GM19328 (cell line): ENCODE measurements at regions not wholly inside any gene's neighbourhood (a gene's known extent, or its start where the extent isn't known, plus 50 kb on each side); places are given as distances from the start of the nearest gene placed in this dataset.
"Not testable (repeated sequence)": the region's sequence is repeated elsewhere in the genome, so short reads cannot be mapped to it uniquely, and the experiment has no call there.

ENCODE experiments used
- ATAC-seq: cut with Tn5 transposase; IDR thresholded peaks from one replicate; pipeline ENCODE4 v1.9.1; 2021; ENCODE audit warnings: mild to moderate bottlenecking, moderate library complexity; ENCODE audit not compliant: unreplicated experiment

DNA sequence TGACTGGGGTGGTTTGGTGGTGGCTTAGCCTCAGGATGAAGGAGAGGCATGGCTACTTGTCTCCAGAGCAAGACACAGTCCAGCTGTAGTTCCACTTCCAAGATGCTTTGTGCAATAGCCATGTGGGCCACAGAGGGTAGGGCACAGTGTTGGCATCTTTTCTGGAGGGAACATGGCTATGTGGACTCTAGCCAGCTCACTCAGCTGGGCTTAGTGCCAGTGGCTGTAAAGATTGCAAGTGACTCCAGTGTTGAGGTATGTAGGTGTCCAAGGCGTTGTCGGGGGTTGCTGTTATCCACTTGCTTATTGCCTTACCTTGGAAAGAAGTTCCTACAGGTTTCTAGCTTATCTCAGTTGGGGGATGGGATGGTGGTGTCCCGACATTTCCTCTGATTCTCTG lies 233.4 kb downstream of the CD109 start:
- ATAC-seq = no peak

DNA sequence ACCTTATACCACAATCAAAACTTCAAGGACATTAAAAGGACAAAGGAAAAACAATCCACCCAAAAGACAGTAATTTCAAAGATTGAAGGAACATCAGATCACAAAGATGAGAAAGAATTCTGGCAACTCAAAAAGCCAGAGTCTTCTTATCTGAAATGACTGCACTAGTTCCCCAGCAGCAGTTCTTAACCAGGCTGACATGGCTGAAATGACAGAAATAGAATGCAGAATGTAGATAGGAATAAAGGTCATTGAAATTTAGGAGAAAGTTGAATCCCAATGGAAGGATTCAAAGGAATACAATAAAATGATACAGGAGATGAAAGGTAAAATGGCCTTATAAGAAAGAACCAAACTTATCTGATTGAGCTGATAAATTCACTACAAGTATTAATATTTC lies 231.4 kb downstream of the CD109 start:
- no peak for ATAC-seq

DNA sequence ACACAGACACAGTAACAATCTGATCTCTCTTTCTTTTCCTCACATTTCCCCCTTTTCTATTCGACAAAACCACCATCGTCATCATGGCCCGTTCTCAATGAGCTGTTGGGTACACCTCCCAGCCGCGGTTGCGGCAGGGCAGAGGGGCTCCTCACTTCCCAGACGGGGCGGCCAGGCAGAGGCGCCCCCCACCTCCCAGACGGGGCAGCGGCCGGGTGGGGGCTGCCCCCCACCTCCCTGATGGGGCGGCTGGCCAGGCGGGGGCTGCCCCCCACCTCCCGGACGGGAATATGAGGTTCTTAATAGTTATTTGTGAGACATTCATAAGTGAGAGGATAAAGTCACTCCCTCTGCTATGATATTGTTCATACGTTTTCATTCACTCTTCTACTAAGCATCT lies 229.7 kb downstream of the CD109 start:
- not testable (repeated sequence) for ATAC-seq

DNA sequence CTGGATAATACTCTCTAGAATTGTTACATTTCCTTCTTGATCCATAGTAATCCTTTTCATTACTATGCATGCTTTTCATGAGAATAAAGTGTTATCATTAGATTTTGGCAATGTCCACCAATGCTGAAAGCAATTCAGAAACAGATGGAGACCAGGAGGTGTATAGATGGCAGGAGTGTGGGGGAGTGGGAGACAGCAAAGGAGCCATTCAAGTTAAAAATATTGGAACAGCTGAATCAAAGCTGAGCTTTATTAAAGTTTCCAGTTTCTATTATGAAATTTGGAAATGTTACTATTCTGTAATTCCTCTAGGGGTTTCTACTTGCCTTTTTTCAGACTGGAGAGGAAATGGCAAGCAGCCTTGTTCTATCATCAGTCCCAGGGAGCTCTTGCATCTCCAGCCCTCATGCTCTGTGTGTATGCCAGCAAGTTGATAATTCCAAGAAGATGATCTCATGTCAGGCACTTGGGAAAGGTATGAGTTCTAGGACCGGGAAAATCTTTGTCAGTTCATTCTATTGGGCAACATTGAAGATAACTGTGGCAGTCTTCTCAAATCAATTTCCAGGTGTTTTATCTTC lies 228.0 kb downstream of the CD109 start:
- no peak for ATAC-seq

DNA sequence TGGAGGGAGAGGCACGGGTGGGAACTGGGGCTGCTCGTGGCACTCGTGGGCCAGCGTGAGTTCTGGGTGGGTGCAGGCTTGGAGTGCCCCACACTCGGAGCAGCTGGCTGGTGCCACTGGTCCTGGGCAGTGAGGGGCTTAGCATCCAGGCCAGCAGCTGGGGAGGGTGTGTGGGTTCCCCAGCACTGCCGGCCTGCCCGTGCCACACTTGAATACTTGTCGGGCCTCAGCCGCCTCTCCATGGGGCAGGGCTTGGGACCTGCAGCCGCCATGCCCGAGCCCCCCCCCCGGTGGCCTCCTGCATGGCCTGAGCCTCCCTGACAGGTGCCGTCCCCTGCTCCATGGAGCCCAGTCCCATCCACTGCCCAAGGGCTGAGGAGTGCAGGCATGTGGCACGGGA lies 207.2 kb downstream of the CD109 start:
- no peak for ATAC-seq

DNA sequence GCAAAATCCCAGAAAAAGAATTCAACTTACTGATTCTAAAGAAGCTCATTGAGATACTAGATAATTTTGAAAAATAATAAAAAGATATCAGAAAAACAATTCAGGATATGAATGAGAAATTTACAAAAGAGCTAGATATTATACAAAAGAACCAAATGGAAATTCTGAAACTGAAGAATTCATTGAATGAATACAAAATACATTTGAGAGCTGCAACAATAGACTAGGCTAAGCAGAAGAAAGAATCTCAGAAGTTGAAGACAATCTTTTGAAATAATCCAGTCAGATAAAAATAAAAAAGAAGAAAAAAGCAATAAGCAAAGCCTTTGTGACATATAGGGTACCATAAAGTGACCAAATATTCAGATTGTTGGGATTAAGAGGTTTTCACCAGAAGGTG lies 206.0 kb downstream of the CD109 start:
- no peak for ATAC-seq

DNA sequence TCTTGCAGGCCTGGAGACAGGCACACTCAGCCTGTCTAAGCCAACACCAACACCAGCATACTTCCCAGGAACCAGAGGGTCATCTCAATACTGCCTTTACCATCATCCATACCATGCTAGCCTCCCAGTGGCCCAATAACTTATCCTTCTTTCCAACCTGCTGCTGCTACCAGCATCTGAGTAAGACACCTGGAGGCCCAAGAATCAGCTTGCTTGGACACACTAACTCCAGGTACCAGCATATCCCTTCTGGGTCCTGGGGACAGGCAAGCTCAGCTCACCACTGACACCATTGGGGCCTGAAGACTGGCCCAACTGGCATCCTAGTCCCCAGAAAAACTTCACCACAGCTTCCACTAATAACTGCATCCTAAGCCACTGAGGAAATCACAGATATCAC lies 205.3 kb downstream of the CD109 start:
- ATAC-seq = no peak

DNA sequence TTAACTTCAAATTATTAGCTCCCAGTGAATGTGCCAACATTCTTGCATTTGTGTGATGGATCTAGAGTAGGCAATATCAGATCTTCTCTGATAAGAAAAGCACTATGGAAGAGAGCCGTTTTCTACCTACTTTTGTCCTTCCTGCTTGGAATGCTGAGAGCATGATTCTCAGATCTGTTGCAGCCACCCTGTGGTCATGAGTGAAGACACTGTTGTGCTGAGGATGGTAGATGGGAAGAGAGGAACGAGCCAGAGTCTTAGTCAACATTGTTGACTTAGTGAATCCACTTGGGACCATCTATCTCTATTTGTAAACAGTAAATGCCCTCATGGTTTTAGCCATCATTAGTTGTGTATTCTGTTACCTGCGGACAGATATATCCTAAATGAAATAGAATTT lies 202.6 kb downstream of the CD109 start:
- ATAC-seq = no peak

DNA sequence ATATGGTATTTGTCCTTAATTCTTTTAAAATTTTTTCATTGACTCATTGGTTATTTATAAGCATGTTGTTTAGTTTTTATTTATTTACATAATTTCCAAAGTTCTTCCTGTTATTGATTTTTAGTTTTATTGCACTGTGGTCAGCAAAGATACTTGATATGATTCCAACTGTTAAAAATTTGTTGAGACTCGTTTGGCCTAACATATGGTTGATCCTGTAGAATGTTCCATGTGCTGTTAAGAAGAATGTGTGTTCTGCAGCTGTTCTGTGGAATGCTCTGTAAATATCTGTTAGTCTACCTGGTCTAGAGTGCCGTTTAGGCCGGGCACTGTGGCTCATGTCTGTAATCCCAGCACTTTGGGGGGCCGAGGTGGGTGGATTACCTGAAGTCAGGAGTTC lies 197.7 kb downstream of the CD109 start:
- ATAC-seq = no peak

DNA sequence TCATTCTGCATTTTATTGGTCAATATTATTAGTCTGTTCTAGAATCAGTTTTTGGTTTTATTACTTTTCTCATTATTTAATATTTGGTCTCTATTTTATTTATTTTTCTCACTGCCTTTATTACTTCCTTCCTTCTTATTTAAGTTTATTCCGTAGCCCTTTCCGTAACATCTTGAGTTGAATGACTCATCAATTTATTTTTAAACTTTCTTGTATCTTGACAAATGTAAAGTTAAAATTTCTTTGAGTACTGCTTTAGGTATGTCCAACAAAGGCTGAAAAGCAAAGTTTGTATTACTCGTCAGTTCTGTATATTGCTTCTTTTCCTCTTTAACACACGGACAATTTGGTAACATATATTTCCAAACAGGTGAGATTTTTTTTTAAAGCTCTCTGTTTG lies 192.0 kb downstream of the CD109 start:
- ATAC-seq = no peak

DNA sequence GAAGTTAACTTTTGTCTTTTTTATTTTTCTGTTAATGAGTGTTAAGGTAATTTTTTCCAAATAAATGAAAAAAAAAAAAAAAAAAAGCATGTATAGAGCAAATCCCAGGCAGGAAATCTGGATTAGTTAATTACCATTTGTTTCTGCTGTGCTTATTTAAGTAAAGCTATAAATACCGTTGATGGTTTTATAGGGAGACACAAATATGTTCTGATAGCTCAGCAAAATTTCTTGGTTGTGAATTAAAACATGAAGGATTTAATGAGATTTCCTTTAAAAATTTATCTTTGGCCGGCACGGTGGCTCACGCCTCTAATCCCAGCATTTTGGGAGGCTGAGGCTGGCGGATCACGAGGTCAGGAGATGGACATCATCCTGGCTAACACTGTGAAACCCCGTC lies 189.4 kb downstream of the CD109 start:
- ATAC-seq = no peak

DNA sequence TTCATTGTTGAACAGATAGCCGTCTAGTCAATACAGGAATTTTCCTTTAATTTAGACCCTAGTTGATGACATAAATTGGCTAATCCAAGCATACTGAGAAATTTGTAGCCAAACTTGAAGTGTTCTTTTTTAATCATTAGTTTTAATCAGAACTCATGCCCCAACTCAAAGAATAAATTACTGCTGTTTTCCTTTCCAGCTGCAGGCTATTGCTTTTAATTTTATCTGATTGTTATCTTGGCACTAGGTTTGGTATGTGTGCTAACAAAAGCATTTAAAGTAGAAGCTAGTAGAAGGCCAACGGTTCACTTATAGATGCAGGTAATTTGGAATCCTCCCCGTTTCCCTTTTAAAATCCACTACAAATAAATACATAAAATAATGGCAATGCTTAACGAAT lies 188.5 kb downstream of the CD109 start:
- ATAC-seq = no peak

DNA sequence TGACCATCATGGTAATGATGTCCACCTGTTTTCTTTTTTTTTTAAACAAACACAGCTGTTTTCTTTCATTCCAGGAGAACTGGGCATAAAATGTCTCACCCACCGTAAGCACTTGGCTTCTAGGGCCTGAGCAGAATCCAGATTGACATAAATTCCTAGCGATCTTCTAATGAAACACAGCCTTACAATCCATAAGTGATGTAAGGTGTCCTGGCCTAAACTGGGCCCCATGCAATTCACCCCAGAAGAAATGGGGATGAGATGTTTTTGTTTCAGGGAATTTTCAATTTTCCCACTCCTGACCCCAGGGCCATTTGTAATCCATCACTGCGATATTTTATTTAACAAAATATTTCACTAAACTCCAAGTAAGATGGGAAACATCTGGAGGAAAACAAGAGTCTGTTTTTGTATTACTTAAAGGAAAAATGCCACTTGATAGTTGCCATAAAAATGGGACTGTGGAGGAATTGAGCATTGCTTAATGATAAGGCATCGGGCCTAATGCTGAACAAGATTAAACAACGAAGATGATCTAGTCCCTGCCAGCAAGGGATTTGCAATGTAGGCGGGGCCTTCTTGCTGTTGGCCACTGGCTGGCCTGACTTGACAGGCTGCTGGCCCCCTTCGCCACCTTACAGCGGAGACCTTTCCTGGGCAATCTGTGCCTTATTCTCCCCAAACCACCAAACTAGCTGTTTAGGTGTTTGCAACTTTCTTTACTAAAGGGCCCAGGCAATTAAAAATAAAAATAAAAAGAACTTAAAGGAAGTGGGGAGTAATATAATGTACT lies 183.7 kb downstream of the CD109 start:
- ATAC-seq = no peak

DNA sequence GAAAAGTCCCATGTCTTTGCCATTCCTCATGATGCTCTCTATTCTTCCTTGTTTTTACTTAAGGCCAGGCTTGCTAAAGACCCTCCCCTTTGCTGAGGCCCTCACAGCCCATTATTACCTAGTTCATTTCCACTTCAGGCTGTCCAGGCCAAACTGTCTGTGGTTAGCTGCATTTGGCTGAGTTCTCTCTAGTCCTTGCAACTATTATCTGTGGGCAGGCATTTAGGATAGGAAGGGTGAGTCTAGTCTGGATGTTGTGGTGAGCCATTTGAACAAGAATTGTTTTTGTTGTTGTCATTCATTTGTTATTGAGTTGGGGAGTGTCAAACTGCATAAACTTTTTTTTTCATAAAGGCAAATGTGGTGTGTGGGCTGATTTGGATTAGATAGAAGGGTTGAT lies 182.4 kb downstream of the CD109 start:
- no peak for ATAC-seq
